DMS 273 treated with DMSO at 0.1 percent for 48 hours (cell line): ENCODE measurements at regions not wholly inside any gene's neighbourhood (a gene's known extent, or its start where the extent isn't known, plus 50 kb on each side); places are given as distances from the start of the nearest gene placed in this dataset.
"Not testable (repeated sequence)": the region's sequence is repeated elsewhere in the genome, so short reads cannot be mapped to it uniquely, and the experiment has no call there.

Source experiments
- DNase-seq: peaks from one replicate; lab custom pipeline; 2025; lab: John Stamatoyannopoulos, UW

DNA sequence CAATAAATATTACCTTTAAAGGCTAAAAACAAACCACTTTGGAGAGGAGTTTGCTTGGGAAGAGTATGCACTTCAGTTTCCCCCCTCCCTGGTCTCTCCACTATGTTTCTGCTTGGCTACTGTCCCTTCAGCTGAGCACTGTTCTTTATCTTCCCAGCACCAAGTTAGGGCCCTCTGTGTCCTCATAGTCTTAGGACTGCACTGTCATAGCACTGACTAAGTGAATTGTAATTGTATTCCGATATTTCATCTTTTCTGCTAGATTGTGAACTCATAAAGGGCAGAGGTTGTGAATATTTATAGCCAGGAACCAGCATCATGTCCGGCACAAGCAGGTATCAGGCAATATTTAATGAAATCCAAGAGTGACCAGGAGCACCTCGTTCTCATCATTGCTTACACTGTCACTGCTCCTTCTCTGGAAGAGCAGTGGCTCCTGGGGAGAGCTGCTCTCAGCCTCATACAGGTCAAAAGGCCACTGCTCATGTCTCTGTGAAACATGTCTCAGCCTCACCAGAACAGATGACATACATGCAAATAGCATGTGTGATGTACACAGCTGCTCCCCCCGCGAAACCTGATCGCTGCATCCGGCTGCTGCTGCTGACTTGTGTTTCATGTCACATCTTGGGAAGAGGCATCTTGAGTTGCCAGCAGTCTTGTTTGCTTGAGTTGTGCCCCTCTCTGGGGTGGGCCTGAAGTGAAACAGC, 279.7 kb upstream of the MSX2 start:
- no peak for DNase-seq

DNA sequence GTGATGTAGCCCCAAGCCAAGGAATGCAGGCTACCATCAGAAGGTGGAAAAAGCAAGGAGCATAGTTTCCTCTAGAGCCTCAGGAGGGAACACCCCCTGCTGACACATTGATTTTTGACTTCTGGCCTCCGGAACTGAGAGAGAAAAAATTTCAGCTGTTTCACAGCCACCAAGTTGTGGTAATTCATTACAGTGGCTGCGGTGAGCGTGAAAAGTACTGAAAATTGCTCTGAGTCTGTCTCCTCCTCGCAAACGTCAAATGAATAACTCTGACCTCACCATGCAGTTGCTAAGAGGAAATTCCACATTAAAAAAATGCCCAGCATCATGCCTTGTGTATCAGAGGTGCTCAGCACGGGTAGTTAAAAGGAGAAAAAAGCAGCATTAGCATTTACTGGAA, 277.9 kb upstream of the MSX2 start:
- DNase-seq, result no peak

DNA sequence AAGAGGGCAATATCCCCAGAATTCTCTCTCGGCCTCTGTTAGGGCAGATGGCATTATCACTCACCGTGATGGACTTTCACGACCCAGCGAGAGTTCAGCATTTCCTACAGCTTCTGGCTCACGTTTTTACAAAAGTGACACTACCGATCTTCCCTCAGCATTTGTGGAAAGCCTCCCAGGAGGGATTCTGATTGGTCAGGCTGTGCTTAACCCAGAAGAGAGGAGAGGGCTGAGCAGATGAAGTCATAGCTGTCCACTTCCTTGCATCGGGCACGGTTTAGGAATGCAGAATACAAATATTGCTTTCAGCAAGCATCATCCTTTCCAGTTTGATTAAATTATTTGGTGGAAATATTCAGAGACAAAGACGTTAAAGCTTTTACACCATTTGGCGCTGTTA, 277.4 kb upstream of the MSX2 start:
- no peak for DNase-seq

DNA sequence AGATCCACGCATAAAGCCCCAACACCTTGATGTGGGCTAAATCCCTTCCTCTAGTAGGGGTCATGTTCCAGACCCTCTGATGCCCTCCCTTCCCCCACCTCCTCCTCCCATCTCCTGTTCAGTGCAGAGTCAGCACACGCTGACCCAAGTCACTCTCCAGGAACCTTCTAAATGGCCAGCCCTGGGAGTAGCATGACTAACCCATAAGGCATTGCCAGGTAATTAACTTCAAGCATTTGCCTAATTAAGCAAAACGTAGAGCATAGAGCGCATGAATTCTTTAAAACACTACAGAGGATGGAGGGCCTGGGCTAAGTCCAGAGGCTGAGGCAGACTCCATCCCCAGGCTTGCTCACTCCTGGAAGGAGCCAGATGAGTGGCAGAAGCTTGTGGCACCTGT, 276.3 kb upstream of the MSX2 start:
- no peak for DNase-seq

DNA sequence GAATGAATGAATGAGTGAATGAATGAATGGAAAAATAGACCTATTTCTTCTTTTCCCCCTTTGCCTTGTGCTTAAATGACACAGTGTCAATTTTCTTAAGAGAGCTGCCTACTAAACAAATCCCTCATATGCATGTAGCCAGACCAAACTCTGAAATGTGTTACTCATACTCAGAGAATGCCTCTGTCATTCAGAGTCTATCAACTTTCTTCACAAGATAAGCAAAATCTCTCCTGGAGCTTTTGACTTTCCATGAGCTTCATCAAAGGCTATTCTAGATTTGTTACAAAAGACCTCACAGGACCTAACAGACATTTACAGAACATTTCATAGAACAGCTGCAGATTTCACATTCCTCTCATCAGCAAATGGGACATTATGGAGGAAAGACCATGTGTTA, 275.7 kb upstream of the MSX2 start:
- DNase-seq, result no peak

DNA sequence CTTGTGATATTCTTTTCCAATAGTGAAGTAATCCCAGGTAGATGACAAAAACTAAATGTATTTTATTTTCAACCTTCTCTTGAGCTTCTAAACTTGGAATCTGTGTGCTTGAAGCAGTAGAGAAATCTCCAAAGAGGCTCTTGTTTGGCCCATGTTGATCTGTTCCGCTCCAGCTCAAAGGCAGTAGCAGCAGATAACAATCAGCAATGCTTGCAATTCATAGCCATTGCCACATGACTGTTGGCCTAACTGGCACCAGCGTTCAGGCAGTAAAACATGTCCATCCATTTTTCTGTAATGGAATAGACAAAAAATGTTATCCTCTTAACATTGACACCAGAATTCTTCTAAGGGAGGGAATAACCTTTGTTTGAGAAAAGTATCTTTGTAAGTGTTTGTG, 270.7 kb upstream of the MSX2 start:
- no peak for DNase-seq

- no peak for DNase-seq
These were observed 269.9 kb upstream of the MSX2 start for GRCh38 chr5:174454464-174454863.

- DNase-seq, result no peak
These were observed 269.5 kb upstream of the MSX2 start for GRCh38 chr5:174454890-174455289.

DNA sequence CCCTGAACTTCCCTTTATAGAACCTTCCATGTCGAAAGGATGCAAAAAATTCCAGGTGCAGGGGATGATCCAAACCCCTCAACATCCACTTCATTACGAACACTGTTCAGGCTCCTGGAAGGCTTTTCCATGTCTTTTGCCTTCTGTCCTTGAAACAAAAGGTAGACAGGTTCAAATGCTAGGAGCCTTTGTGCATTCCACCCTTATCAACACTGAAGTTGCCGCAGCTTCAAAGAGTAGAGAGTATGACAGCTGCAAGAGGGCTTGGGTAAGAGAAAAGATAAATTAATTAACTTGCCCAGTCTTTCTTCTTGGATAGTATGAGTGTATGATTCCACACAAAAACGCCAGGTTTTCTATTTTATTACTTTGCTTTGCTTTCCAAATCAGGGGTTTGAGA, 269.1 kb upstream of the MSX2 start:
- no peak for DNase-seq

DNA sequence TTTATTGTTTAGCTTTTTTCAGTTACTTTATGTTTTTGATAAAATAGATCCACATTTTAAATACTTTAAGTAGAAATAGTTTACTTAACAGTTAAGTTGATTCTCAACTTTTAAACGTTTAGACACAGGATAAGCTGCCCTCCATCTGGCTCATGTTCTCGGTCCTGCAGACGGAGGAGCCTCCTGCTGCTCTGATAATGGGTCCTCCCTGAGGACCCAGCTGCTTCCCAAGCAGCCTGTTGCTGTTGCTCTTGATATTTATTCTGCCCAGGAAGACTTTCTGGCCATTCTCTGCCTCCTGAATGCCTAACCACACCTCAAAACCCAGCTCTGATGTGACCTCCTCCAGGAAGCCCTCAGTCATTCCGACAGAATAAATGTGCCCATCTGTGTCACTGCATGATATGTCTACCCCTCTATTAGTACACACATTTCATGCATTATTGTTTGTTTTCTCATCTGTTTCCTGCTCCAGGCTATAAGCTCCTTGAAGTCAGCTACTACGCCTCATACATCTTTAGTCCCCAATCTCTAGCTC, 267.2 kb upstream of the MSX2 start:
- DNase-seq, result peak; percentile 21

- no peak for DNase-seq
These were observed 265.2 kb upstream of the MSX2 start for GRCh38 chr5:174459071-174459702.

DNA sequence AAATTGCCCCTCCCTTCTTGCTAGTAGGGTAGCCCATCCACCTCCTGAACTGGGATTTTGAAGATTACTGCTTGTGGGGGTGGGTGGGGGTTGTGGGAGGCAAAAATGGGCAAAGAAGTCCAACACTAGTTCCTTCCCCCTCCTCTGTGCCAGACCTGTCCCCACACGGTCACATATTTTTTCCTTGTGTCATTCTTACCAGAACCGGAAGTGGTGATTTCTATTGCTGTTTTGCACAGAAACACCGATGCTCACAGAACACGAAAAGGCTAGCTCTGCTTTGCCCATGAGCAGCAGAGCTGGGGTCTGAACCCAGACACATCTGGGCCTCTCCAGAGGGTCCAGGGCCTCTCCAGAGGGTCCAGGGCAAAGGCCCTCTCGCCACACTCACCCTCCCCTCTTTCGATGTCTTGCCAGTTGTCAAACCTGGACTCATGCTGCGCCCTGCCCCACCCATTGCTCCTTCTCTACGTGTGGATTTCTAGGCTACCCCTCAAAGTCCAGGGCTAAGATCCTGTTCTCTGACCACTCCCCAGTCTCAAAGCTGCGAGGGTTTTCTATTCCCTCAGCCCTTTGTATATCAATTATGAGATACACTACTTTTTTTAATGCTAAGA, 264.4 kb upstream of the MSX2 start:
- no peak for DNase-seq

DNA sequence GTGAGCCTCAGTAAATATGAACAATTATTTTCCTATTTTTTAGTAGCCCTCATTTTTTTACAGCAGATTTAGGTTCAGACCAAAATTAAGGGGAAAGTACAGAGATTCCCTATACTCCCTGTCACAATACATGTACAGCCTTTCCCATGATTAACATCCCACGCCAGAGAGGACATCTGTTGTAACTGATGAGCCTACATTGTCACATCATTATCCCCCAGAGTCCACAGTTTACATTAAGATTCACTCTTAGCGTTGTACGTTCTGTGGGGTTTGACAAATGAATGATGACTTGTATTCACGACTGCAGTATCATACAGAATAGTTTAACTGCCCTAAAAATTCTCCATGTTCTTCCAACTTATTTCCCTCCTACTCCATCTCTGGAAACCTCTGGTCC, 262.3 kb upstream of the MSX2 start:
- no peak for DNase-seq

DNA sequence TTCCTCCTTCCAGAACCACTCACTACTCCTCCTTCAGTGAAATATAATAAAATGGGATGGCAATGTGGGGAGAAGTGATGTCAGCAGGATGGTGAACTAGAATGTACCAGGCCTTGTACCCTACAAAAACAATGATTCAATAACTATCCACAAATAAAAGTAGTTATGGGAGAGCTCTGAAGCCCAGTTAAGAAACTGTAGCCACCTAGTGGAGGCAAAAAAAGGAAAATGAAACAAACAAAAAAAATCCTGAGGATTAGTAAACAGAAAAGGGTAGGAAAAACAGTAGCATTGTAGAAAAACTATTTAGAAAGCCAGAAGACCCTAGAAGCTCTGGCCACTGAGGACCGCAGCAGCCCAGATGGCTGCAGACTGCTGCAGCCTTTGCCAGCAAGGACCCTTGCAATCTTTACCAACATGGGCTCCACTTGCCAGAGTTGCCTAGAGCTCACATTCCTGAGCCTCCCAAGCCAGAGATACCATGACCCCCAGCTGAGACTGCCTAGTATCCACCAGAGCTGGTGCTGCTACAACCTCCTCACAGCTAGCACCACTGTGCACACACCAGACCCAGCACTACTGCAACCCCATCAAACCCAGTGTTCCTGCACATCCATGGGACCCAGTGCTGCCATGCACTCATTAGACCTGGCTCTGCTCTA, 259.7 kb upstream of the MSX2 start:
- DNase-seq, result no peak

GRCh38 chr5:174471528-174471927, 252.9 kb upstream of the MSX2 start:
- DNase-seq, result not testable (repeated sequence)

GRCh38 chr5:174472956-174473355, 251.4 kb upstream of the MSX2 start:
- no peak for DNase-seq

DNA sequence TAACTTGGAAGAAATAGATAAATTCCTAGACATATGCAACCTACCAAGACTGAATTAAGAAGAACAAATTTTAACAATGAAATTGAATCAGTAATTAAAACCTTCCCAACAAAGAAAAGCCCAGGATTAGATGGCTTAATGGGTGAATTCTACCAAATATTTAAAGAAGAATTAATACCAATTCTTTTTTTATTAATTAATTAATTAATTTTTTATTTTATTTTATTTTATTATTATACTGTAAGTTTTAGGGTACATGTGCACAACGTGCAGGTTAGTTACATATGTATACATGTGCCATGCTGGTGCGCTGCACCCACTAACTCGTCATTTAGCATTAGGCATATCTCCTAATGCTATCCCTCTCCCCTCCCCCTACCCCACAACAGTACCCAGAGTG, 248.4 kb upstream of the MSX2 start:
- not testable (repeated sequence) for DNase-seq

DNA sequence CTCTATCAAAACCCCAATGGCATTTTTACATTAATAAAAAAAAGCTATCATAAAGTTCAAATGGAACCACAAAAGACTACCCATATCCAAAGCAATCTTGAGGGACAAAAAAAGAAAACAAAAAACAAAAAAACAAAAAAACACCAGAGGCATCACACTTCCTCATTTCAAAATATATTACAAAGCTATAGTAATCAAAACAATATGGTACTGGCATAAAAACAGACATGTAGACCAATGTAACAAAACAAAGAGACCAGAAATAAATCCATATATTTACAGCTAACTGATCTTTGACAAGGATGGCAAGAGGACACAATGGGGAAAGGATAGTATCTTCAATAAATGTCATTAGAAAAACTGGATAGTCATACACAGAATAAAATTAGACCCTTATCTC, 245.1 kb upstream of the MSX2 start:
- DNase-seq, result no peak

GRCh38 chr5:174481737-174482136, 242.6 kb upstream of the MSX2 start:
- DNase-seq, result no peak

- no peak for DNase-seq
These were observed 241.8 kb upstream of the MSX2 start for GRCh38 chr5:174482607-174483024.

DNA sequence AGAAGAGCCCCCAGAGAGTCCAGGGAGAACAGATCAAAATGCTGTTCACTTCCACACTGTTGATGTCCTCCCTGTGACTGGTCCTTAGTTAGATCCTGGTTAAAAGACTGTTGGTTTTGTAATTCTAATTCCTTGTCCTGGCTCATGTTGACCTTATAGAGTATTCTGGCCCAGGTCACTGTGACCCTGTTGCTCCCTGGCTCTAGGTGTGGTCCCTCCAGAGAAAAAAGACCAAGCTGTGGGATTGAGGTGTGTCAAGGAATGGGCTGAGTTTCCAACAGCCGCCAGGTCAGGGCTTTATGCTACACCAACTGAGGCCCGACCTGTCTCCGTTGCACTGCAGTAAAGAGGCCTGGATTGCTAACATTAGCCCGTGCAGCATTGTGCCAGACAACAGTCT, 241.0 kb upstream of the MSX2 start:
- DNase-seq, result no peak

DNA sequence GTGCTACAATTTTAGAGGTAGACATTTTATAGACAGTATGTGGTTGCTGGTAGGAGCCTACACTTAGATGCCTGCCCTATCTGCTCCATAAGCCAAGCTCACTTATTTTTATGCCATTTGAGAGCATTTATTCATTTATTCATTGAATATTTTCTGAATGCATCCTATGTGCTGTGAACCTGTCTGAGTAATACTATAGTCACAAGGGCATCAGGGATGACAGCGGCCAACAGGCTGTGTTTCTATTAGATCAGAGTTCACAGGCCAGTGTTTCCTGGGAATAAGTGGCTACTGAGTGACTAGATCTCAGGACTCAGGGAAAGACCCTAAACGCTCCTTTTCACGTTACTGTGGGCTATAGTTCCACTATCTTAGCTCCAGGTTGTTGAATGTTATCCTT, 235.2 kb upstream of the MSX2 start:
- no peak for DNase-seq
